HG03159 (cell line): ENCODE measurements at regions not wholly inside any gene's neighbourhood (a gene's known extent, or its start where the extent isn't known, plus 50 kb on each side); places are given as distances from the start of the nearest gene placed in this dataset.
"Not testable (repeated sequence)": the region's sequence is repeated elsewhere in the genome, so short reads cannot be mapped to it uniquely, and the experiment has no call there.

ENCODE experiments used
- ATAC-seq: cut with Tn5 transposase; IDR thresholded peaks from one replicate; pipeline ENCODE4 v1.9.1; 2021; ENCODE audit warnings: mild to moderate bottlenecking, moderate library complexity; ENCODE audit not compliant: unreplicated experiment

DNA sequence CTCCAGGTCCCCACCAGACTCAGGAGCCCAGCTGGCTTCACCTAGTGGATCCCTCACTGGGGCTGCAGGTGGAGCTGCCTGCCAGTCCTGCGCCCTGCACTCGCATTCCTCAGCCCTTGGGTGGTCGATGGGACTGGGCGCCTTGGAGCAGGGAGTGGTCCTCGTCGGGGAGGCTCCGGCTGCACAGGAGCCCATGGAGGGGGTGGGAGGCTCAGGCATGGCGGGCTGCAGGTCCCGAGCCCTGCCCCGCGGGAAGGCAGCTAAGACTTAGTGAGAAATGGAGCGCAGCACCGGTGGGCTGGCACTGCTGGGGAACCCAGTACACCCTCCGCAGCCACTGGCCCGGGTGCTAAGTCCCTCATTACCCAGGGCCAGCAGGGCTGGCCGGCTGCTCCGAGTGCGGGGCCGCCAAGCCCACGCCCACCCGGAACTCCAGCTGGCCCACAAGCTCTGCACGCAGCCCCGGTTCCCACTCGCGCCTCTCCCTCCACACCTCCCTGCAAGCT is 203.4 kb downstream of the DSC3 start:
- not testable (repeated sequence) for ATAC-seq

DNA sequence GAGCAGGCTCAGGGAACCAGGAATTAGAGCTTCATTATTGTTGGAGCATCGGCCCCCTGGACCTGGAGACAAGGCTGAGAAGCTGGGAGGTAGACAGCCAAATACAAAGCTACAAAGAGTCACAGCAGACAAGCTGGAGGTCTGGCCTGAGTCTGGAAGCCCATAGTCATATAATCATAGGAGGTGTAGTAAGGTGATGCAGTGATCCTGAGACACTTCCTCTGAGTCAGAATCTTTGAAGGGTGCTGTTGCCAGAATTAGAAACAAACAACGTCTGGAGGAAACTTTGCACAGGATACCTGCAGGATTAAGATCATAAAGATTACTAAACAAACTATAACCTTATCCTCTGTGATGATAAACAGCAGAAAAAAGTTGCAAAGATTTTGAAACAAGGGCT is 213.8 kb downstream of the DSC3 start:
- ATAC-seq, result no peak

DNA sequence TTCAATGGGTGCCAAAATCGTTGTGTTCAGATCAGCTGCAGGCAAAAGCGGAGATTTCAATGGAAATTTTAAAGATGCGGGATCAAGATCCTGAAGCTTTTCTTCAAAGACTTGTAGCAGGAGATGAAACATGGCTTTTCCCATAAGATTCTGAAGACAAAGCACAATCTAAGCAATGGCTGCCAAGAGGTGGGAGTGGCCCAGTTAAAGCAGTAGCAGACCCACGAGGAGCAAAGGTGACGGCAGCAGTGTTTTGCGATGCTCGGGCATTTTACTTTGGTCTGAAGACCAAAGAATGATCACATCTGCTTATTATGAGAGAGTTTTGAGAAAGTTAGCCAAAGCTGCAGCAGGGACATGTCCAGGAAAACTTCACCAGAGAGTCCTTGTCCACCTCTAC is 222.9 kb downstream of the DSC3 start:
- ATAC-seq, result no peak

- no peak for ATAC-seq
Observed at GRCh38 chr18:30814446-30814845, 228.1 kb downstream of the DSC3 start.

DNA sequence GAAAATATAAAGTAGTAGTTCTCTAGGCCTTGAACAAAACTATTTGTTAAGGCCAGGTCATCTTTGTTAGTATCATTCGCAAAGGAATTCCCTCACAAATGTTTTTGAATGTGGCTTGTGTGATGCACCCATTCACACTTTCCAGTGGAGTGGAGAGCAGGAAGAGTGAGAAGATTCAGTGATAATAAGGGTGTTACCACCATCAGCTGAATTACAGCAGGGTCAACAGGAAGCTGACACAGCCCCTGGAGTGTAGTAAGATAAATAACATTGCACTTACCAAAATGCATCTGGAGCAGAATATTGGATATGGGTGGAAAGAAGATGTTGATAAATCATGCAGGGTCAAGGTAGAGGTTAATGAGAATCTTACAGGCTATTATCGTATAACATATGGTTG is 231.0 kb downstream of the DSC3 start:
- no peak for ATAC-seq

DNA sequence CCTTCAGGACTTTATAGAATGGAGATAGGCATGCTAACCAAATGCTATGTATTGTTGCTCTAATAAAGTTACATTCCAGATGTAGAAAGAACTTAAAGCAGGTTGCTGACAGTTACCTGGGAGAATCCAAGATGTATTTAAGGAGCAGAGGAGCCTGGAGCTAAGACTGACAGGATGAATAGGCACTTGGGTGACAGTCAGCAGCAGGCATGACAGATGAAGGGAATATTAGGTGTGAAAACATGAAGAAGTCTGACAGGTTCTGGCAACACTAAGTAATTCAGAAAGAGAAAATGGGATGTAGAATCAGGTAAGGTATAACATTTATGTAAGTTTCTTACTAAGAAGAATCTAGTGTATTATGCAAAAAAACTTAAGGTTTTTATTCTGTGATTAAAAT is 232.0 kb downstream of the DSC3 start:
- no peak for ATAC-seq

GRCh38 chr18:30806823-30807222 is 235.7 kb downstream of the DSC3 start:
- no peak for ATAC-seq

DNA sequence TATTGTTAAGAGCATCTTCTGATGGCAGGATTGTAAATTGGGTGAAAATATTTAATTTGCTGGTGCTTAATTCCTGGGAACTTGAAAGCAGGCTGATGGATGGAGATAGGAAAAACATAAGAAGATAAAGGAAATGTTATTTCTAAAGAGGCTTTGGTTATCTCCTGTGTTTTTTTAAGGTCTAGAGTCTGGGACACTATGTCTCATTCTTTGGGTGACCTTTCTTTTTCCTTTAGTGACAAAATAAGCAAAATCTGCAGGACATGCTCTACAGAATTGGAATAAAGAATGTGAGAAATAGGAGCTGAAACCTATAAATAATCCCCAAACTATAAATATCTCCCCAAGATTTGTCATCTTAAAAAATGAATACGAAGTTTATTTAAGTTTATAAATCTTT is 241.7 kb downstream of the DSC3 start:
- ATAC-seq, result no peak

GRCh38 chr18:30792051-30792450 is 250.5 kb downstream of the DSC3 start:
- no peak for ATAC-seq

DNA sequence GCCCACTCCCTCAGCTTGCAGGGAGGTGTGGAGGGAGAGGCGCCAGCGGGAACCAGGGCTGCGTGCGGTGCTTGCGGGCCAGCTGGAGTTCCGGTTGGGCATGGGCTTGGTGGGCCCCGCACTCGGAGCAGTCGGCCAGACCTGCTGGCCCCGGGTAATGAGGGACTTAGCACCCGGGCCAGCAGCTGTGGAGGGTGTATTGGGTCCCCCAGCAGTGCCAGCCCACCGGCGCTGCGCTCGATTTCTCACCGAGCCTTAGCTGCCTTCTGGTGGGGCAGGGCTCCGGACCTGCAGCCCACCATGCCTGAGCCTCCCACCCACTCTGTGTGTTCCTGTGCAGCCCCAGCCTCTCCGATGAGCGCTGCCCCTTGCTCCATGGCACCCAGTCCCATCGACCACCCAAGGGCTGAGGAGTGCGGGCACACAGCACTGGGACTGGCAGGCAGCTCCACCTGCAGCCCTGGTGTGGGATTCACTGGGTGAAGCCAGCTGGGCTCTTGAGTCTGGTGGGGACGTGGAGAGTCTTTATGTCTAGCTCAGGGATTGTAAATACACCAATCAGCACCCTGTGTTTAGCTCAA is 254.0 kb downstream of the DSC3 start:
- not testable (repeated sequence) for ATAC-seq

GRCh38 chr18:30787410-30787809 is 255.1 kb downstream of the DSC3 start:
- ATAC-seq, result no peak

- no peak for ATAC-seq
Observed at GRCh38 chr18:30781601-30782000, 260.9 kb downstream of the DSC3 start.

DNA sequence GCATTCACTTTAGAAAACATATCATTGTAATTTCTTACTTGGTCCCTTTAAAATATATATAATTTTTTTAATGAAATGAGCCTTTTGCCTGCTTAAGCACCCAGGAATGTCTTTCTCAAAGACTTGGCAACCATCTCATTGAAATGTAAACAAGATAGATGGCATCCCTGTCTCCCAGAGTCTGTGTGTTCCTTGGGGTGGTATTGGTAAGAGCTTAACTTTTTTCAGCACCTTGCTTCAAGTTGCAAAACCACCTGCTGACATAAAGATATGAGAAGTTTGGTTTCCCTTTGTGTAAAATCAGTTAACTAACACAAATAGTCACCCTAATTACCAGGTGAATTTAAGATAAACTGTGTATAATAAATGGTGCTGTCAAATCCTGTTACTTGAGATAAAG is 266.9 kb downstream of the DSC3 start:
- no peak for ATAC-seq

DNA sequence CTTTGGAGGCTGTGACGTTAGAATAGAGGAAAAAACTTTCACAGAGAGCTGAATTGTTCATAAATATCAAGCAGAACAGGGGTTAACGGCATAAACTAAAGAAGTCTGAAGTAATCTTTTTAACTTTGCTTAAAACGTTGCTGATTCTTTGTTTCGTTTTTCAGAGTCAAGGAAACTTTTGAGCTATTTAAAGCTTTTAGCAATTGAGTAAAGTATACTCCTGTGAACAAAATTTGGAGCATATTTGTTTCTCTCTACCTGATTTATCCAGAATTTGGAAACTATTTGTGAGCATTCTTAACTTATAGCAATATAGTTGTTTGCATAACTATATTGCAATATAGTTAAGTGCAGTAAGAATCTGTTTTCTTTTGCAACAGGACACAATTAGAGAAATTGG is 270.4 kb downstream of the DSC3 start:
- ATAC-seq, result not testable (repeated sequence)

DNA sequence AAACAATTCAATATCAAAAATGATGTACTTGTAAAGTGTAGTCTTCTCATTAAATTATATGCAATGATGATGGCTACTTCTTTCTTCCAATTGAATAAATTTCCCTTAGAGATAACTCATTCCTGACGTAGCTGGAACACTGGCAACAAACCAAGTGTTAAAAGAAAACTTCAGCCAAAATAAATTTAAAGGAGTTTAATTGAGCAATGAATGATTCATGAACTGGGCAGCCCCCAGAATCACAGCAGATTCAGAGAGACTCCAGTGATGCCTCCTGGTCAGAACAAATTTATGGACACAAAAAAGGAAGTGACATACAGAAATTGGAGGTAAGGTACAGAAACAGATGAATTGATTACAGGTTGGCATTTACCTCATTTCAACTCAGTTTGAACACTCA is 276.5 kb downstream of the DSC3 start:
- no peak for ATAC-seq

GRCh38 chr18:30765247-30765646 is 277.3 kb downstream of the DSC3 start:
- ATAC-seq, result no peak

GRCh38 chr18:30763902-30764350 is 278.6 kb downstream of the DSC3 start:
- no peak for ATAC-seq

GRCh38 chr18:30754846-30755245 is 287.7 kb downstream of the DSC3 start:
- no peak for ATAC-seq

DNA sequence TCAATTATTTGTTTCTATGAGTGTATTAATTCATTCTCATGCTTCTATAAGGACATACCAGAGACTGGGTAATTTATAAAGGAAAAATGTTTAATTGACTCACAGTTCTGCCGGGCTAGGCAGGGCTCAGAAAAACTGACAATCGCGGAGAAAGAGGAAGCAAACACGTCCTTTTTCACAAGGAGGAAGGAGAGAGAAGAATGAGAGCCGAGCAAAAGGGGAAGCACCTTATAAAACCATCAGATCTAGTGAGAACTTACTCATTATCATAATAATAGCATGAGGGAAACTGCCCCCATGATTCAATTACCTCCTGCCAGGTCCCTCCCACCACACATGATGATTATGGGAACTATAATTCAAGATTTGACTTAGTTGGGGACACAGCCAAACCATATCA is 294.0 kb downstream of the DSC3 start:
- no peak for ATAC-seq

- ATAC-seq, result no peak
Observed at GRCh38 chr18:30746224-30746623, 296.3 kb downstream of the DSC3 start.

DNA sequence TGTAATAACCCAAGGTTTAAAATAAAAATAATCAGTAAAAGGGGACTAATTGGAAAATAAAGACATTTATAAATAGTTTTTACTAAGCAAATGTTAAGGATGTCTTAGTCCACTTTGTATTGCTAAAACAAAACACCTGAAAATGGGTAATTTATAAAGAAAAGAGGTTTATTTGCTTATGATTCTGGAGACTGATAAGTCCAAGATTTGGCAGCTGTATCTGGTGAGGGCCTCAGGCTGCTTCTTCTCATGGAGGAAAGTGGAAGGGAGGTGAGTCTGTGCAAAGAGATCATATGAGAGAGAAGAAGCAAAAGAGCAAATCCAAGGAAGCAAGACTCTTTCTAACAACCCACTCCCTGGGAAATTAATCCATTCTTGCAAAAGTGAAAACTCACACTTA is 299.5 kb downstream of the DSC3 start:
- ATAC-seq, result no peak

GRCh38 chr18:30730915-30731314 is 311.6 kb downstream of the DSC3 start:
- ATAC-seq, result no peak

- ATAC-seq, result no peak
Observed at GRCh38 chr18:30727849-30728248, 314.7 kb downstream of the DSC3 start.
